DMS53 treated with DMSO at 0.1 percent for 48 hours (cell line): ENCODE measurements at regions not wholly inside any gene's neighbourhood (a gene's known extent, or its start where the extent isn't known, plus 50 kb on each side); places are given as distances from the start of the nearest gene placed in this dataset.
"Not testable (repeated sequence)": the region's sequence is repeated elsewhere in the genome, so short reads cannot be mapped to it uniquely, and the experiment has no call there.

Experiments used
- DNase-seq: peaks from one replicate; lab custom pipeline; 2025; ENCODE audit not compliant: unreplicated experiment; lab: John Stamatoyannopoulos, UW

- DNase-seq, result peak; percentile 43
Observed at GRCh38 chr7:46286356-46286755, 365.3 kb upstream of the IGFBP3 start.

DNA sequence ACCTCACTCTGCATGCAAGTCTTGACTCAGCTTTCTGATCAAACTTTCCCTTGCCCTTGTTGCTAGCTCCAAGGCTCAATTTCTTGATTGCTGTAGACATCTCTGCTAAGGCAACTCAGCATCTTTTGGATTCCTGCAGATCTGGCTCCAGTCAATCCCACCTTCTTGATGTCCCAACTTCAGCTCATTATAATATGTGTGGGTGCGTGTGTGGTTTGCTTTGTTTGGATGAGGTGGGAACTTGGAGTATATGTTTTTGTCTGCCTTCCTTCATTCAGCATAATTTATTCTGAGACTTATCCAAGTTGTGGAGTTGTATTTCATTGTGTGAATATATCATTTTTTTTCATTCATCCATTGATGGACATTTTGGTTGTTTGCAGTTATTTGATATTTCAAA is 364.8 kb upstream of the IGFBP3 start:
- no peak for DNase-seq

GRCh38 chr7:46283852-46284251 is 362.8 kb upstream of the IGFBP3 start:
- no peak for DNase-seq

GRCh38 chr7:46282155-46282554 is 361.1 kb upstream of the IGFBP3 start:
- DNase-seq, result no peak

GRCh38 chr7:46281071-46281470 is 360.0 kb upstream of the IGFBP3 start:
- DNase-seq, result peak; percentile 73

- no peak for DNase-seq
Observed at GRCh38 chr7:46279290-46279689, 358.2 kb upstream of the IGFBP3 start.

- no peak for DNase-seq
Observed at GRCh38 chr7:46264646-46265045, 343.6 kb upstream of the IGFBP3 start.

DNA sequence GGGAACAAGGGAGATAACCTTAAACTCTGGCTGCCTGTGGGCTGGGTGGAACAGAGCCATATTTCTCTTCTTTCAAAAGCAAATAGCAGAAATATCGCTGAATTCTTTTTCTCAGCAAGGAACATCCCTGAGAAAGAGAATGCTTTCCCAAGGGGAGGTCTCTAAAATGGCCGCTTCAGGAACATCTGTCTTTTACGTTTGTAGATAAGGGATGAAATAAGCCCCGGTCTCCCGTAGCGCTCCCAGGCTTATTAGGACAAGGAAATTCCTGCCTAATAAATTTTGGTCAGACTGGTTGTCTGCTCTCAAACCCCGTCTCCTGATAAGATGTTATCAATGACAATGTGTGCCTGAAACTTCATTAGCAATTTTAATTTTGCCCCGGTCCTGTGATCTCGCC is 340.6 kb upstream of the IGFBP3 start:
- not testable (repeated sequence) for DNase-seq

DNA sequence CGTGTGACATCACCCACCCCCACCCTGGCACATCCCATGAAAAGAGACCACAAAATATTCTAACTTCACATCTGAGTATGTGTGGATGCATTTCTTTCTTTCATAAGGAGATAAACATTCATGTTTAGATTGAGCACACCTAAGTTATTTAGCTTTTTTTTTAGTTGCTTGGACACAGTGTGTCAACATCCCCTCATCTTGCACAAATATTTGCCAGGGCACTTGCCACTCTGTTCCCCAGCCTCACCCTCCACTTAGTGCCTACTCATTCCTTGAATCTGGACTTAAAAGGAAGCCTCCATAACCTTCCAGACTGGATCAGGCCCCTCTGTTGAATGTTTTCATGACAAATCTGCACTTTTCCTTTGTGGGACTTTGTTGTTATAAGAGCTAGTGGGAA is 338.9 kb upstream of the IGFBP3 start:
- DNase-seq, result peak; percentile 19

DNA sequence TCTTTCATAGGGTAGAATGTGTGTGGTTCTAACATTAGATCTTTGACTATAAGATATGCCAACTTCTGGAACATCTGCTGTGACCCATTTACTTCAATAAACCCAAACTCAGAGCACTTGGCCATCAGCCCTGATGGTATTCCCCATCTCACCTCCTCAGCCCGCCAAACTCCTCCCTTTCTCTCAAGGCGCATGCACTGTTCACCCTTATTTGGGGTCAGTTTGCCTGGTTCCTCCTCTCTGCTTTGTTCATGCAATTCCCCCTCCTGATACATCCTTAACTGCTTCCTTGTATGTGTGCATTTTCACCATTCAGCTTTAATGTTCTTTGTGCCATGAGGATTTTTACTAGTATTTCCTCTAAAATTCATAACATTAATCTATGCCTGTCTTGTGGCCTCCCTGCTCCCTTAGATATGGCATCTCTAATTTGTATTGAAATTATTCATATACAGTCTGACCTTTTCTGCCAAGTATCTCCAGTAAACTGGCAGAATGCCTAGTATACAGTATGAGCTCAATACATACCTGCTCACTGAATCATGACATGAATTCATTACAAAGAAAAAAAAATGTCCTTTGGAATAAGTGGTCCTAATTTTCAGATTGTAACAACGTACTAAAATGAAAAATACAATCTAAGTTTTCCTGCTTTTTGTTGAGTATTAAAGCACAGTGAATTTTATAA is 336.8 kb upstream of the IGFBP3 start:
- peak; percentile 5 for DNase-seq

GRCh38 chr7:46256870-46257661 is 336.0 kb upstream of the IGFBP3 start:
- DNase-seq, result no peak

DNA sequence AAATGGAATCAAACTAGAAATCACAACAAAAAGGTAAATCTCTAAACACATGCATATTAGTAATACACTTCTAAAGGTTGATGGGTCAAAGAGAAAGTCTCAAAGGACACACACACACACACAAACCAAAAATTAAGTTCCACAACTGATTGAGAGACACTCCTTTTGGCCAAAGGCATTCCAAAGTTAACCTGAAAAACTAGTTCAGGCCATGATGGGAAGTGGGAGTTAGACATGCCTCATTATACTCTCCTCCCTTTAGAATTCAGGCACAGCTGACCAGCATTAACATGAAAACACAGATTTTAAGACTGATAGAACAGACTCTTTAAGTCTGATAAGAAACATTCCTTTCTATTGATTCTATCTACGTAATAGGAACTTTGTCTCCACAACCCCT is 332.4 kb upstream of the IGFBP3 start:
- DNase-seq, result no peak

GRCh38 chr7:46247664-46248063 is 326.6 kb upstream of the IGFBP3 start:
- DNase-seq, result no peak

- DNase-seq, result no peak
Observed at GRCh38 chr7:46245586-46246111, 324.6 kb upstream of the IGFBP3 start.

DNA sequence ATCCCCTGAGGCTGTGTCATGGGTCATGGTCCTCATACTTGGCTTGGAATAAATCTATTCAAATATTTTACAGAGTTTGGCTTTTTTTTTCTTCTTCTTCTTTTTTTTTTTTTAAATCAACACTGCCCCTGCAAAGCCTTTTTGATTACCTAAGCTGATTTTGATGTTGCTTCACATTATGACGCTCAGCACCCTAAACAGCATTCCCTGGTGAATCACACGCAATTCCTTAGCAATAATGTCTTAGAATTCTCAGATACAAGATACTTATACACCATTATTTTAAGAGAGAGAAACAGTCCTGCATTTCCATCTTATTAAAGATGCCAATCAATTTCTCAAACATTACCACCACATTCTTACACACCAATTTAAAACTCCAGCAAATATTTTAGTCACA is 323.7 kb upstream of the IGFBP3 start:
- DNase-seq, result no peak

- no peak for DNase-seq
Observed at GRCh38 chr7:46243406-46243805, 322.3 kb upstream of the IGFBP3 start.

- DNase-seq, result no peak
Observed at GRCh38 chr7:46239846-46240245, 318.8 kb upstream of the IGFBP3 start.

DNA sequence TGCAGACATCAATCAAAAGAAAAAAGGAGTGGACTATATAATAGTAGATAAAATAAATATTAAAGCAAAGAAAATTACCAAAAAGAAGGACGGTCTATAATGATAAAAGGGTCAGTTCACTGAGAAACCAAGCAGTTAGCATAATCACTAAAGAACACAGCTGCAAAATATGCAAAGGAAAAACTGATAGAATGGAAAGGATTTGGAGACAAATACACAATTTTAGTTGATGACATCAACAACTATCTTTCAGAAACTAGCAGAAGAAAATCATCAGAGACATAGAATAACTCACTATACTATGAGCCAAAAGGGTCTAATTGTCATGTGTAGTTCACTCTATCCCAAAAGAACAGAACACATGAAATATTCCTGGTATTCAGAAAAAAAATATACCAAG is 316.4 kb upstream of the IGFBP3 start:
- no peak for DNase-seq

DNA sequence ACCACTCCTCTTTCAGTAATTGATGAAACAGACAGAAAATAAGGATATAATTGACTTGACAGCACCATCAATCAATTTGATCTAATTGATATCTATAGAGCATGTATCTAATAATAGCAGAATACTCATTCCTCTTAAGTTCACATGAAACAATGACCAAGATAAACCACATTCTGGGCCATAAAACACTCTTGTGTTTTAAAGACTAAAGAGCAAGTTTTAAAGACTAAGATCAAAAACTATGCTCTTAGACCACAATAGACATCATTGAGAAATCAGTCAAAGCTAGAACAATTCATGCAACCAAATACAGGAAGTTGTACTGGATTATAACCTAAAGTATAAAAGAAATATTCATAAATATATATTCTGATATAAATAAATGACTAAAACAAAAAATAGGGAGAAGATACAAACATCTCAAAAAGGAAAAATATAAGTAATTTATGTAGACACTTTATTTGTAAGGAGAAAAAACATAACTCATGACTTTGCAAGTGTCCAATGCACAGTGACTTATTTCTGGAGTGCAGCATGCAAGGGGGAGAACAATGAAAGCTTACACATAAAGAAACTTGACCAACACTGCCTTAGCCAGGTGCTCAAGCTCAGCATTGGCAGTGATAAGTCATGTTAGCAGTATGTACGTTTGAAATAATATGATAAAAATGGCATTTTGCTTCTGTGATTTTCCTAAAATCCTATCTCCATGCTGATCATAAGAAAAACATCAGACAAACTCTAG is 312.7 kb upstream of the IGFBP3 start:
- no peak for DNase-seq

- no peak for DNase-seq
Observed at GRCh38 chr7:46230990-46231305, 309.9 kb upstream of the IGFBP3 start.

DNA sequence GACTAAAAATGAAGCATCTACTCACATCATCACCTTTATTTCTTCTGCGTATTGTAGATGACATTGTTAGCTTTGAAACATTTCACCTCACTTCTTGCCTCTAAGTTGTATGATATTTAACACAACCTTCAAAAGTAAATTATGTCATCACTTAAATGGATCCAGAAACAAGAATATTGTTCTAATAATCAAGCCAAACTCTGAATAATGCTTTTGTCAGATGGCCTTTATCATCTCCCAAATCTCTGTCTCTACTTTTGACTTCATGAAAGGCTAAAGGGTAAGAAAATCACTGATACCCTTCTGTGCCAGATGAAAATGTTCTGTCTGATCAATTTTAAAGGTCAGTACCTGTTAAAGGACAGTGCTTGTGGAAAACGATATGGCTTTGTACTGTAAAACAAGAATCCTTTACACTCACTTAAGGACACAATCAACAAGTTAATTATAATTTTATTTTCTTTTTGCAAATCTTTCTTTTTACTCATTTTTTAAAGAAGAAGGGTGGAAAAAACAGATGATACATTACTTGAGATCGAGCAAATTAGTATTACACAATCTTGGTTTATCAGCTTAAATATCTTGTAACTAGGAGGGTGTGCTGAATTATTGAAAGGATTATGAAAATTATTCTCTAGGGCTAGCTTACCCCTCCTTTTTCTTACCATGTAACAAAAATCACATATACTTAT is 309.4 kb upstream of the IGFBP3 start:
- DNase-seq, result no peak
